GM12878 (cell line): ENCODE measurements at regions not wholly inside any gene's neighbourhood (a gene's known extent, or its start where the extent isn't known, plus 50 kb on each side); places are given as distances from the start of the nearest gene placed in this dataset.

Source experiments
- ATAC-seq: fragments of 200-7000 bp; cut with Tn5 transposase; 3 replicates; pipeline ENCODE4 v1.9.1; 2020; ENCODE audit warnings: mild to moderate bottlenecking, moderate library complexity
- BruUV-seq: library from RNA; stranded (reverse); fragments of 400-500 nt; replicated peaks from 2 replicates; lab custom pipeline; 2021; lab: Mats Ljungman, UMichigan
- CTCF ChIA-PET: fragments of 300-600 bp; sonication (Branson Sonifier 250); formaldehyde crosslinking; extraction: SDS; loops from one replicate; lab custom pipeline; 2021; ENCODE audit warnings: inconsistent platforms; lab: Yijun Ruan, JAX
- POLR2A ChIA-PET: fragments of 350-600 bp; formaldehyde crosslinking; extraction: SDS; loops from one replicate; lab custom pipeline; 2021; ENCODE audit warnings: inconsistent platforms; lab: Charles Lee
- RAD21 ChIA-PET: fragments of 300-600 bp; sonication (Branson Sonifier 250); formaldehyde crosslinking; loops from one replicate; lab custom pipeline; 2023; ENCODE audit warnings: antibody characterized with exemption; ENCODE audit not compliant: unreplicated experiment; lab: Charles Lee
- SMC1A ChIA-PET: fragments of 300-600 bp; sonication (Branson Sonifier 250); formaldehyde crosslinking; loops from one replicate; lab custom pipeline; 2023; ENCODE audit not compliant: unreplicated experiment, uncharacterized antibody; lab: Charles Lee
- DNase-seq: peaks from one replicate; pipeline ENCODE4 v3.0.0-alpha.2; 2011; ENCODE audit warnings: low read depth, low spot score
- FAIRE-seq: peaks from 3 replicates; lab custom pipeline; 2011; peaks lifted over from hg19 to GRCh38; lab: Jason Lieb, UNC
- H2AFZ ChIP-seq: 2 replicates; pipeline ENCODE4 v1.6.0; 2011; ENCODE audit warnings: low read depth, low read length, control low read depth; ENCODE audit not compliant: control insufficient read depth
- H3K27ac ChIP-seq: 2 replicates; pipeline ENCODE4 v1.5.1; 2011; ENCODE audit warnings: control low read depth; ENCODE audit not compliant: control insufficient read depth, insufficient read depth
- H3K27me3 ChIP-seq, 2 experiments: replicated peaks in 1 of 2; 2 replicates each; pipeline versions ENCODE4 v1.6.0 to v1.6.1; 2011; ENCODE audit warnings: low read length in 1 of 2; ENCODE audit not compliant: control insufficient read depth in 2 of 2, insufficient read depth in 2 of 2
- H3K36me3 ChIP-seq, 2 experiments: 2 replicates each; pipeline ENCODE4 v1.5.1; 2011; ENCODE audit warnings: low read length in 1 of 2; ENCODE audit not compliant: control insufficient read depth in 2 of 2, insufficient read depth in 2 of 2
- H3K4me1 ChIP-seq: 2 replicates; pipeline ENCODE4 v1.6.1; 2011; ENCODE audit warnings: mild to moderate bottlenecking, low read length, moderate library complexity, mixed read lengths; ENCODE audit not compliant: control insufficient read depth, insufficient read depth
- H3K4me2 ChIP-seq: 2 replicates; pipeline ENCODE4 v1.6.0; 2011; ENCODE audit warnings: control low read depth; ENCODE audit not compliant: control insufficient read depth, insufficient read depth
- H3K4me3 ChIP-seq: fragments of 200-600 bp; sonication (generic); 2 replicates; pipeline ENCODE4 v1.5.1; 2016
- H3K79me2 ChIP-seq: 2 replicates; pipeline ENCODE4 v1.6.0; 2011; ENCODE audit warnings: low read length; ENCODE audit not compliant: control insufficient read depth, insufficient read depth
- H3K9ac ChIP-seq: 2 replicates; pipeline ENCODE4 v1.8.0; 2011; ENCODE audit warnings: low read length, control low read depth, mixed read lengths; ENCODE audit not compliant: control insufficient read depth, insufficient read depth
- H3K9me3 ChIP-seq: replicated peaks from 3 replicates; pipeline ENCODE4 v1.5.1; 2011; ENCODE audit warnings: mild to moderate bottlenecking, low read length; ENCODE audit not compliant: control insufficient read depth, insufficient read depth
- H4K20me1 ChIP-seq: 2 replicates; pipeline ENCODE4 v1.6.0; 2011; ENCODE audit not compliant: control insufficient read depth, insufficient read depth
- ATF3 ChIP-seq: IDR thresholded peaks from 2 replicates; pipeline ENCODE4 v1.6.1; 2011; ENCODE audit warnings: low read depth, mild to moderate bottlenecking, low read length, moderate library complexity, borderline replicate concordance; ENCODE audit errors: extremely low read depth
- BHLHE40 ChIP-seq, 2 experiments: fragments of 450-650 bp in 1 of 2; IDR thresholded peaks; 2 replicates each; pipeline ENCODE4 v1.6.1; 2011 to 2017; ENCODE audit warnings: low read depth in 2 of 2, borderline replicate concordance in 1 of 2, improper control_type of control experiment in 1 of 2, low read length in 1 of 2, mild to moderate bottlenecking in 1 of 2
- E2F4 ChIP-seq: IDR thresholded peaks from 2 replicates; pipeline ENCODE4 v1.6.1; 2012; ENCODE audit warnings: low read depth, low read length, improper control_type of control experiment
- EED ChIP-seq: sonication (generic); IDR thresholded peaks from 2 replicates; pipeline ENCODE4 v1.6.1; 2016; ENCODE audit warnings: antibody characterized with exemption, low read depth
- EP300 ChIP-seq, 2 experiments: fragments of 150-350 bp in 1 of 2; IDR thresholded peaks; 2 replicates each; pipeline ENCODE4 v1.6.1; 2011 to 2012; ENCODE audit warnings: low read depth in 2 of 2, low read length in 2 of 2, borderline replicate concordance in 1 of 2, improper control_type of control experiment in 1 of 2, inconsistent platforms in 1 of 2; ENCODE audit not compliant: control insufficient read depth in 1 of 2
- HDGF ChIP-seq: fragments of 450-650 bp; IDR thresholded peaks from 2 replicates; pipeline ENCODE4 v1.6.1; 2016; ENCODE audit warnings: antibody characterized with exemption
- MEF2A ChIP-seq: IDR thresholded peaks from 2 replicates; pipeline ENCODE4 v1.6.1; 2011; ENCODE audit warnings: low read depth, mild to moderate bottlenecking, low read length, moderate library complexity; ENCODE audit not compliant: insufficient read depth
- PBX3 ChIP-seq: IDR thresholded peaks from 2 replicates; pipeline ENCODE4 v1.6.1; 2011; ENCODE audit warnings: mild to moderate bottlenecking, low read depth, low read length, moderate library complexity; ENCODE audit not compliant: insufficient replicate concordance
- PRDM15 ChIP-seq: fragments of 450-650 bp; formaldehyde crosslinking; IDR thresholded peaks from 2 replicates; pipeline ENCODE4 v1.4.0; 2020; ENCODE audit warnings: mild to moderate bottlenecking, moderate library complexity
- SKIL ChIP-seq: fragments of 450-650 bp; IDR thresholded peaks from 2 replicates; pipeline ENCODE4 v1.6.1; 2017; ENCODE audit warnings: mild to moderate bottlenecking, low read depth, inconsistent platforms; ENCODE audit not compliant: poor library complexity, severe bottlenecking
- SMAD5 ChIP-seq: IDR thresholded peaks from 2 replicates; pipeline ENCODE4 v1.6.1; 2016; ENCODE audit warnings: antibody characterized with exemption, low read depth
- SREBF2 ChIP-seq: IDR thresholded peaks from 2 replicates; pipeline ENCODE4 v1.6.1; 2012; ENCODE audit warnings: mild to moderate bottlenecking, low read length
- STAT3 ChIP-seq: IDR thresholded peaks from 2 replicates; pipeline ENCODE4 v1.6.1; 2011; ENCODE audit warnings: low read depth, low read length, improper control_type of control experiment
- TCF7 ChIP-seq: IDR thresholded peaks from 2 replicates; pipeline ENCODE4 v1.6.1; 2014; ENCODE audit warnings: antibody characterized with exemption, borderline replicate concordance
- WGBS: methylation state at CpG from one replicate; pipeline ENCODE4 v1.1.6; 2016; ENCODE audit warnings: low lambda C conversion rate; ENCODE audit not compliant: insufficient replicate concordance, insufficient coverage; ENCODE audit errors: missing lambda C conversion rate; 5-methylcytosine and 5-hydroxymethylcytosine counted together
- in situ Hi-C: fragments of 300-500 bp; cut with MboI; formaldehyde crosslinking; loops from 9 replicates; pipeline ENCODE4 v1.14.3; 2018; ENCODE audit warnings: mixed read lengths
- intact Hi-C: fragments of 100-400 bp; cut with micrococcal nuclease; formaldehyde crosslinking; loops from one replicate; pipeline ENCODE4 v1.14.2; 2022; ENCODE audit not compliant: unreplicated experiment

- SMC1A ChIA-PET: no interaction called here
- TF ChIP-seq SREBF2: no peak
- TF ChIP-seq PRDM15 (CRISPR knock-in tag): no peak
- TF ChIP-seq SMAD5: no peak
- TF ChIP-seq MEF2A: no peak
- TF ChIP-seq BHLHE40 (IDR thresholded peaks at IDR 0.05; ENCODE audit: borderline replicate concordance in 1 of 2, low read depth in 2 of 2, low read length in 1 of 2): no peak
- no peak for TF ChIP-seq TCF7
- TF ChIP-seq EP300 (IDR thresholded peaks at IDR 0.05; ENCODE audit: borderline replicate concordance in 1 of 2, control insufficient read depth in 1 of 2, low read depth in 2 of 2, low read length in 2 of 2): no peak
- TF ChIP-seq SKIL: no peak
- no peak for TF ChIP-seq EED
- TF ChIP-seq E2F4: no peak
- no peak for TF ChIP-seq STAT3
- TF ChIP-seq ATF3: no peak
- no peak for TF ChIP-seq HDGF
- TF ChIP-seq PBX3: no peak
- no peak overlapping the region for H3K9ac ChIP-seq
- no peaks in the 10 kb centered on the region for H3K36me3 ChIP-seq
- WGBS: 33% methylated on average over 14 of the region's 14 CpGs
- H3K4me3 ChIP-seq: no peak overlapping the region
- no peak overlapping the region for H3K27ac ChIP-seq
- in situ Hi-C loops (no loop called here), intact Hi-C loops (no loop called here)
- POLR2A ChIA-PET: no interaction called here
- H3K27me3 ChIP-seq: no peaks in the 10 kb centered on the region
- CTCF ChIA-PET: no interaction called here
- H3K4me2 ChIP-seq: no peak overlapping the region
- H2AFZ ChIP-seq: no peak overlapping the region
- ATAC-seq: no peak
- no peak for FAIRE-seq
- no peaks in the 10 kb centered on the region for H3K79me2 ChIP-seq
- no peak for DNase-seq
- BruUV-seq: no TSS peak
- H4K20me1 ChIP-seq: no peaks in the 10 kb centered on the region
- H3K4me1 ChIP-seq: no peaks in the 10 kb centered on the region
- RAD21 ChIA-PET: no interaction called here
- H3K9me3 ChIP-seq: no peaks in the 10 kb centered on the region
These were observed 145.2 kb upstream of the RTL1 start for GRCh38 chr14:101048766-101049165.
